Caki2 (cell line): ENCODE measurements at regions not wholly inside any gene's neighbourhood (a gene's known extent, or its start where the extent isn't known, plus 50 kb on each side); places are given as distances from the start of the nearest gene placed in this dataset.
"Not testable (repeated sequence)": the region's sequence is repeated elsewhere in the genome, so short reads cannot be mapped to it uniquely, and the experiment has no call there.

Experiments used
- DNase-seq: peaks from one replicate; pipeline ENCODE4 v3.0.0-alpha.2; 2015; ENCODE audit warnings: low read depth
- in situ Hi-C: cut with HindIII; loops from 2 replicates; pipeline ENCODE4 v1.10.0; 2016; ENCODE audit warnings: low sequenced_read_pairs, low pct_unique_long_range_greater_than_20kb, mixed read lengths

DNA sequence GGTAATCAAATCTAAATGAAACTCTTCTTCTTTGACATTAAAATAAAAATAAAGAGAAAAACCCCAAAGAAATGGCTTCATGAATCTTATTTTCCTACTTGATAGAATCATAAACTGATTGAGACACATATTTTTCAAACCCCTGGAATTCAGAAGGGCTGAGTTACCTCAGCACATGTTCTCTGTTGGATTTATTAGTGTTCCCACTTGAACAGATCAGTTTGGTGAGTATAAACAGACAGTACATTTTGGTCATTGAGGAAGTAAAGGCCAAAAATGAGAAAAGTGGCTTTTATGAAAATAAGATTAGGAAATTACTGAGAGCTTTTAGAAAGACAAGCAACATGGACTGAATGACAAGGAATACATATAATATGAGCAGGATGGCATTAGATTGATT, 620.4 kb downstream of the ANKRD50 start:
- in situ Hi-C loops, result no loop called here
- DNase-seq, result no peak

DNA sequence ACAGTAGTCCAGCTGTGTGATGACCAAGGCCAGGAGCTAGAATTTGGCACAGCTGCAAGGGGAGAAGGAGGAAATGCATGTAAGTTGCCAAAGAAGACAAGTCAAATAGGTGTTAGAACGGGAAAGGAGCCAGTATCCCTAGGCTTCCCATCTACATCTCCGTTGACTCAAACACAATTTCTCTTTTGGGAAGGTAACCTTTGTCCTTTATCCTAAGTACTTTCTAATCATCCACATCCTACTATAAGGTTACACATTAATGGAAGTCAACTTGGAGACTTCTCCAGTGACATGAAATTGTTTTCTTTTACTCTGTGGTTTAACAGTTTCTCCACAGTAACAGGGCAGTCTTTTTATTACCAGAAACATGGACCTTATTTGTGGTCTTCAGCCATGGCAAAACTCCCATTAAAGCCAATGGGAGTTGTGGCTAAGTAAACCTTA, 620.0 kb downstream of the ANKRD50 start:
- DNase-seq, result peak; percentile 75
- in situ Hi-C loops, result no loop called here

DNA sequence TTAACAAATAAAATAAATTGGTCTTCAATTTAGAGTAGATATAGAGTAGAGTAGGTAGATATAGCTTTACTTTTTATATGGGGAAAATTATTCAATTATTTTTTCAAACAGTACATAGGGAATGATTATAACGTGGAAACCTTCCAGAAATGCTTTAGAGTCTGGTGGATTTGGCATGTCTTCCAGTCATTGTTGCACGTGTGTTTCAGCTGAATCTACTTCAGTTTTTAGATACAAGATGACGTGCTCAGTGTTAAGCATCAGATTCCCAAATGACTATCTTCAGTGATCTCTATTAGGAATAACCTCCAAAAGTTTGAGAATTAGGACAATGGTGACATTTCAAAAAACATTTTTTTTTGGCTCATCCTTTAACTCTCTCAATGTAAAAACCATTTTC, 616.9 kb downstream of the ANKRD50 start:
- DNase-seq, result no peak
- in situ Hi-C loops, result no loop called here

DNA sequence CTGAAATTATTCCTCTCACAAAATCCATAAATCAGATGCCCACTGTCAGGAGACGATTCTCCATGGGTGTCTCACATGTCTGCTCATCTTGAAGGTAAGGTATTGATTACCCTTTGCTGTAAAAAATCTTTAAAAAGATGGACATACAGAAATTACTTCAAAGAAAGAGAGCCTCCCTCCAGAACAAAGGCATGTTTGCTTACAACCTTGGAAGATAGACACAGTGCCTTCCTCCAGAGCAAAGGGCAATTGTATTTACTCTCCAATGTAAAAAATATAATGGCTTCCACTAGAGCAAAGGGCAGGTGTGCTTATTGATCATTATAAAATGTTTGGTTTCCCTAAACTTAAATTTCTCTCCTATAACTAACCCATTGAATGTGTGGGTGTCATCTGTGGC, 616.2 kb downstream of the ANKRD50 start:
- no peak for DNase-seq
- in situ Hi-C loops, result no loop called here

DNA sequence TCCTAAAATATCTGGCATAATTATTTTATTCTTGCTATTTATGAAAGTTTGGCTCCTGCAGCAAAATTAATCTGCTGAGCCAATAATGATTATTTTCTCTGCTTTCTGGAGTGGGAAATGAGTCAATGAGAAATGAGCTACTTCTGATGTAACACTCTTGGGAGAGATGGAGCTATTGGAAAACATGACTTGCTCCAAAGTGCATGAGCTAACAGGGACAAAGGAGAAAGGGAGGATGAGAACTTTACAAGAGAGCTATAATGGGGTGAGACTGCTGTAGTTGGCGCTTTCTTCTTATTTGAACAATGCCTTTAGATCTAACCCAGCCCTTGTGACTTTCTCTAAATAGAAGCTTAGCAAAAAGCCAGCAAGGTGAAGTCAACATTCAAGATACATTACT, 615.1 kb downstream of the ANKRD50 start:
- in situ Hi-C loops, result no loop called here
- no peak for DNase-seq

DNA sequence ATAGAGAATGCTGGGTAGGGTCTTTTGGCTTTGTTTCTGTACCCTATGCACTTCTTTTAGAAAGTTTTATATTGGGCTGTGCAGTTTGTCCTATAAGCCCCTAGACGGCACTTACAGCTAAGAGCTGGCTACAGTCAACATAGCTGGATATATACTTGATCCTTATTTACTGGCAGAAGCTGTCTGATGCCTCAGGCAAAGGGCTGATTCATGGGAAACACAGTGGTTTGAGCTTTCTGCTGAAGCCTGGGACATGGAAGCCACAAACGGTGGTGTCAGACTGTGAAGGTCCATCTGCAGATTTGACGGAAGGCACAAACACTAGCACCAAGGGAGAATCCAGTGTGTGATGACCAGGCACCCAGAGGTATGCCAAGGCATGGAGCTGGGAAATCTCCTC, 608.4 kb downstream of the ANKRD50 start:
- in situ Hi-C loops, result no loop called here

DNA sequence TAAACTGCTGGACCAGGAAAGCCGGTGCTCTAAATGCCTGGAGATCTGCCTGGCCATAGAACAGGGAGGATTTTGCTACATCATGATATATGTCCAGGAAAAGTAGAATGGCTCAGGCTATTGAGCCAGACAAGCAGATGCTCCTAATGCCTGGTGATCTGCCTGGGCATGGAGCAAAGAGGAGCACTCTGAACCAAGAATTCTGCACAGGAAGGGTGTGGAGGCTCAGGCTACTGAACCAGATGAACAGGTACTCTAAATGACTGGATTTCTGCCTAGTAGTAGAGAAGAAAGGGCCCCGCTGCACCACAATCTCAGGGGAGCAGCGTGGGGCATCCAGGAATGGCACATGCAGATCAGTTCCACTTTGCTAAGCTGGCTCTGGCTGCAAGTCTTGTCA, 607.9 kb downstream of the ANKRD50 start:
- DNase-seq, result no peak
- in situ Hi-C loops, result no loop called here

More for the DNA sequence above, 608.4 kb downstream of the ANKRD50 start:
- no peak for DNase-seq

DNA sequence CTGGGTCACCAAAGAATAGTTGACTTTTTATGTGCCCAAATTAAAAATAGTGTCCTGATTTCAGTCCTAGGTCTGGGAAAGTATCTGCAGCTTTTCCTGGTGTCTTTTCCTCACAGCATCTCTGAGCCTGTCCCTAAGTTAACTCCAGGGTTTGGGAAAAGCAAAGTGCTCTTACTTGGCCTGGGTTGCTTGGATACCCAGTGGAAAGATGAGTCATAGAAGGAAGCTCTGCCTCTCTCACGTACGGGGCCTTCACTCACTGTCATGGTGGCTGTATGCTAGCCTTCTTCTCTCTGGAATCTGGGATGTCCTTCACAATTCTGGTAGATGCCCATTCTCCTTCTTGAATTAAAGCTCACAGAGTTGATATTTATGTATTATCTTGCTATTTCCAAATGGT, 607.3 kb downstream of the ANKRD50 start:
- in situ Hi-C loops, result no loop called here
- DNase-seq, result peak; percentile 19

DNA sequence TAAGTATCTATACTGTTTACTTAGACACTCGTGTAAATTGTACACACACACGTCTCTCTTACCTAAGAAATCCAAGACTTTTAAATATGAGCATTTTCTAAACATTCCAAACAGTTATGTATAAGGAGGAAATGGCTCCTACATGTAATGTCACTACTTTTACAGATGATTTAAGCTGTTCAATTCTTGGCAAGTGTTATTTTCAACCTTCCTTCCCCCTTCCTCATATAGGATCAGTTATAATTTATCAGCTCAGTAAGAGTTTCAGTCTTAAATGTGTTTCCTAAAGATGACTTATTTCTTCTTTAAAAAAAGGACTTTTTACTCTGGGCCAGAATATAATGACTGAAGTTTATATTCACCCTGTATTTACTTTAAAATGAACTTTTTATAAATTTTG, 601.1 kb downstream of the ANKRD50 start:
- DNase-seq, result no peak
- in situ Hi-C loops, result no loop called here

DNA sequence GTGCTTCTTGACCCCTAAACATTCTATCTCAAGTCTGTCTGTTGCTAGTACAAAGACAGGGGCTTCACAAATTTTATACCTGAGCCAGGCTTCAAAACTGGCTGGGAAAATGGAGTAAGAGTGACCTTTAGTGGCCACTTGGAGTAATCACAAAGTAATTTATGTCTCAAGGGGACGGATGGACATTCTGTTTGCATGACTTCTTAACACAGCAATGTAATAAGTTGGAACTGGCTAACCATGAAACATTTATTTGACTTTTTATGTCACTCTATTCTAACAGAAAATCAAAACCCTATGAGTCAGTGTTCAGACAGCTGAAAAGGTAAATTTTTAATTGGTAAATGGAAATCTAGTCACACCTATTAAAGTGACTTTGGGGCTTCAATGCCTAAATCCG, 600.6 kb downstream of the ANKRD50 start:
- DNase-seq, result peak; percentile 65
- in situ Hi-C loops, result no loop called here

DNA sequence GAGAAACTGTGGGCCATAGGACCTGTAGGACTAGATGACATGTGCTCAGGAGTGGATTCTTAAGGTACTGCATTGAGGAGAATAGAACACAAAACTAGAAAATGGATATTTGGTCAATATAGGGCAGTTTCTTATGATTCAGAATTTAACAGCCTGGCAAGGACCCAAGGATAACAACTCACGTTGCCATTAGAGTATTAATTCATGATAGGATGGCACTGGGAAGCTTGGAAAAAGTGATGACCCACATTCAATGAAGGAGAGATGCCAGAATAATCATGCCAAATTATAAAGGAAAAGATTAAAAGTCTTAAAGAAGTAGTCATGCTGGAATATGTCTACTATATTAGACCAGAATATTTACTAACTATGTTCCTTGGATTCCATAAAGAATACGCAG, 594.5 kb downstream of the ANKRD50 start:
- in situ Hi-C loops, result no loop called here

DNA sequence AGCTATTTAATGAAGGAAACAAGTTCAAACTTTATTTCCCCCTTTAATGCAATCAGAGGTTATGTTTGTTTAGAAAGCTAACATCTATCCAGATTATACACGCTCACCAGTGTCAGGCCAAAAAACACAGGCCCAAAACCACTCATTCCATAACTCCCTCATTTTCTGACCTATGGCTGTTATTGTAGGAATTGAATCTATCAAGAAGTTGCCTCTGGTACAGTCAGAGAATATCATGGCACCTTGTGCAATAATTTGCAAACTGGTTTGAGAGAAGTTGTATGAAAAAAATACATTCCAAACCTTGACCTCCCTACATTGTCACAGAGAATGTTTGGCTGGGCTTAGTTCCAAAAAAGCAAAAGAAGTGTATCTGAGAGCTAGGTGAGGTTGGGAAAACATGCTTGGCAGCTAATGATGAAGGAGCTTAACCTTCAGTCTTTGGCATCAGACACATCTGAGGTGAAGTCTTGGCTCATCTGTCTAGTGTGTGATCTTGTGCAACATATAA, 591.0 kb downstream of the ANKRD50 start:
- DNase-seq, result peak; percentile 90
- in situ Hi-C loops, result no loop called here

More for the DNA sequence above, 594.5 kb downstream of the ANKRD50 start:
- DNase-seq, result peak; percentile 12

DNA sequence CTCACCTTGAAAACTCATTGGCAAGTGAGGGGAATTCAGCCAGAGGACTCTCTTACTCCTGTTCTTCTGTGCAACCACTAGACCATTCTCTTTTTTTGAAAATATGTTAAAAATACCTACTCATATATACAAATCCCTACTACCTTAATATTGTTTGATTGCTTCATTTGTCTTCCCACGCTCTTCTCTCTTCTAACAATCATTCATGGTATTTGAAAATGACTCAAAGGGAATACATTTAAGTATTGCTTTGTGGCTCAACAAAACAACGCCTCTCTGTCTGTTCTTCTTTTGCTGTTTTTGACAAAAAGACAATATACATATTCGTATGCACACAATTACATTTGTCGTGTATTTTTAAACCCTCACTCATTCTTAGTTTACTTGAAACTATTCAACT, 589.4 kb downstream of the ANKRD50 start:
- no peak for DNase-seq
- in situ Hi-C loops, result no loop called here

DNA sequence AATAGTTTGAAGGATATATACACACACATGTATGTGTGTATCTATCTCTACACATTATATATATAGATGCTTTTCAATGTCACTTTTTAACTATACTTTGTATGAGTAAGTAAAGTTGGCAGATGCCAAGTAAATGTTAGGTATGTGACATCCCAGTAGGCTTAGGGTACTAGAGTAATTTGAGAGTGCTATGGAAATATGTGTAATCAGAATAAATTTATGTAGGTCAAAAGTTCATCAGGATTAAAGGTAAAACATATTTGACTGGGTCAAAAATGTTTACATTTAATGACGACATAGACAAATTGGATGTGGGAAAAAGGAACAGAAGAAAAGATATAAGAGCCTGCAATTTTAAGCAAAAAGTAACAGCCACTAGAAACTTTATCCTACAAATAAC, 588.8 kb downstream of the ANKRD50 start:
- no peak for DNase-seq
- in situ Hi-C loops, result no loop called here

DNA sequence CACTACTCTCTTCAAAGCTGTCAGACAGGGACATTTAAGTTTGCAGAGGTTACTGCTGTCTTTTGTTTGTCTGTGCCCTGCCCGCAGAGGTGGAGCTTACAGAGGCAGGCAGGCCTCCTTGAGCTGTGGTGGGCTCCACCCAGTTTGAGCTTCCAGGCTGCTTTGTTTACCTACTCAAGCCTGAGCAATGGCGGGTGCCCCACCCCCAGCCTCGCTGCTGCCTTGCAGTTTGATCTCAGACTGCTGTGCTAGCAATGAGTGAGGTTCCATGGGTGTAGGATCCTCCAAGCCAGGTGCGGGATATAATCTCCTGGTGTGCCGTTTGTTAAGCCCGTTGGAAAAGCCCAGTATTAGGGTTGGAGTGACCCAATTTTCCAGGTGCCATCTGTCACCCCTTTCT, 581.2 kb downstream of the ANKRD50 start:
- in situ Hi-C loops, DNase-seq: not testable (repeated sequence)

DNA sequence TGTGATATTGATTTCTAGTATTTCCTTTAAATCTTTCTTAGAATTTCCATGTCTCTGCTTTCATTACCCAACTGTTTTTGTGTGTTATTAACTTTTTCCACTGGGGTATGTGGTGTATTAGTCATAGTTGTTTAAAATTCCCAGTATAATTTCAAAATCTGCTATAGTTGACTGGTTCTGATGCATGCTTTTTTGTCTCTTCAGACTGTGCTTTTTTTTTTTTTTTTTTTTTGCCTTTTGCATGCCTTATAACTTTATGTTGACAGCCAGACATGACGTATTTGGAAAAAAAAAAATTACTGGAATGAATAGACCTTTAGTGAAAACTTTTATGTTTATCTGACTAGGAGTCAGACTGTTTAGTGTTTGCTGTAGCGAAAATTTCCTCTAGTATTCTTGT, 580.4 kb downstream of the ANKRD50 start:
- in situ Hi-C loops, result no loop called here

DNA sequence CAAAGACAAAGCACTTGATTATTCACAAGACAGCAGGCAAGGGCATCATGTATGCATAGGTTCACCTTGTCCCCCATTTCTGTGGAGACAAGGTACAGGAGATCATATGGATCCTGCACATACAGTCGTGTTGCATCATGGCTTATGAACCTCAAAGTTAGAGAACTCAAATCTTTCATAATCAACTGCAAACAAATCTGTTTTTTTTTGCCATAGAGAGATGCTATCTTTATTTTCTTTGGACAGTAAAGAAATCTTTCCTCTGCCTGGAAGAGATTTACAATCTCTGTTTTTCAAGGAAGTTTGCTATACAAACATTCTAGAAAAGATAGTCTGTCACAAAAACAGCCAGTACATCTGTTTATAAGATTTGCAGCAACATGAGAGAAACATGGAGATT, 578.8 kb downstream of the ANKRD50 start:
- in situ Hi-C loops, result no loop called here
- DNase-seq, result no peak

More for the DNA sequence above, 580.4 kb downstream of the ANKRD50 start:
- DNase-seq, result no peak

DNA sequence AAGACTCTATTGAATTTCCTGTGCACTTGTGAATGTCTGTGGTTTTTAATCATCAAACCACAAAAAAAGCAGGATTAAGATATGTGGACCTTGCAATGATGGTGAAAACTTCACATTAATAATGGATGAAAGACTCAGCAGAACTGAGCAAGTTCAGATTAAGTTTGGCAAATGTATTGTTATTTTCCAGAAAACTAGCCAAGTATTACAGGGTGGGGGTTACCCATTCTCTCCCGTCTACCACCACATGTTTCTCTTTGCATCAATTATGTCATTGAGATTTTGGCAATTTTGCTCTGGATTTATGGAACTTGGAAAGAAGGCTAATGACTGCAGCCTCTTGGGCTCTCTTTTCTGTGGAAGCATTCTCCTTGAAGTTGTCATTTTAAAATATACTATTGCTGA, 577.1 kb downstream of the ANKRD50 start:
- no peak for DNase-seq
- in situ Hi-C loops, result no loop called here

DNA sequence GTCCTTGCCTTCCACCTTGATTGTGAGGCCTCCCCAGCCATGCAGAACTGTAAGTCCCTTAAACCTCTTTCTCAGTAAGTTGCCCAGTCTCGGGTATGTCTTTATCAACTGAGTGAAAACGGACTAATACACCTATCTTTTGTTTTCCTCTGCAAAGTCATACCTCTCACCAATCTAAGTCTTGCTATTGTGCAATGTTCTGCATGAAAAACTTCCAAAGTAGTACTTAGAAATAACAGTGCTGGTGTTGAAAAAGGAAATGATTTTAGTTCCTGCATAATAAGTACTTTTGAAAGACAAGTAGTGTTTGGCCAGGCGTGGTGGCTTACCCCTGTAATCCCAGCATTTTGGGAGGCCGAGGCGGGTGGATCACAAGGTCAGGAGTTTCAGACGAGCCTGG, 573.5 kb downstream of the ANKRD50 start:
- in situ Hi-C loops, result no loop called here

DNA sequence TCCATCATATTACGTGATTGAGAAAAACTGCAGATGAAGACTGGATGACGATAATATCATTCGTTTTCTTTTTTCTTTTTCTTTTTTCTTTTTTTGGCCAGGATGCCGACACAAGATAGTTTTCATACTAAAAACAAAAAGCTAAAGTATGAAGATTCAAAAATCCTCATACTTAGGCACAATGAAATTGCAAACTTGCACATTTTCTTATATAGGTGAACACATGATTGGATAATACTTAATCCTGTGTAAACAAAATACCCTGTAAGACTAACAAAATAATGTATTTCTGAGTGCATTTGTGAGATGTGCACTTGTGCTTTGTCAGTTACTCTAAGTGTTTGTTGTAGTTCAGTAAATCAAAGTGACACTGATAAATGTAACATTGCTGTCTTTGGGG, 568.9 kb downstream of the ANKRD50 start:
- DNase-seq, result no peak
- in situ Hi-C loops, result no loop called here

More for the DNA sequence above, 573.5 kb downstream of the ANKRD50 start:
- no peak for DNase-seq

DNA sequence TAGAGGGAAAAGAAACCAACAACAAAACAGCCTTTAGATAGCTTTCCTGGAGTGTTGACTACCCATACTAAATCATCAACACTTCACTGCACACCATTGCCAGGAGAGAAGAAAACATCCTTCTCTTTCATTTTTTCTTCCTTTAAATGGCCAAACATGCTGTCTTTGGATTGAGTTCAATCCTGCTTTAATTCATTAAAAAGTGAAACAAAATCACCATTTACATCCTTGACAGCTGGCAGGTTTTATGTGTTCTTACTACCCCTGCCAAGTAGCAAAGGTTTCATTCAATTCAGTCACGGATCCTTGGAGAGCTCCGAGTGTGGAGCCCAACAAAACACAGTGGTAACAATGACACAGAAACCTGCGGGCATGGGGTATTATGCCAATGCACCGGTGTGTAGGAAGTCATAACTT, 568.3 kb downstream of the ANKRD50 start:
- in situ Hi-C loops, result no loop called here
- DNase-seq, result peak; percentile 88
